ENCODE measurements at regions not wholly inside any gene's neighbourhood (a gene's known extent, or its start where the extent isn't known, plus 50 kb on each side); places are given as distances from the start of the nearest gene placed in this dataset. TPM values are rescaled to one million over a fixed set of nuclear protein-coding genes. Genes with fewer than 3 reads are reported as not detected.

- Histone ChIP-seq H3K4me1 (ENCODE audit: control insufficient read depth, insufficient read depth, low read length) (no peaks in the 10 kb centered on the region), H3K27ac (ENCODE audit: low read depth, low read length) (no peak overlapping the region), H3K27me3 (ENCODE audit: control insufficient read depth, insufficient read depth, low read length) (no peaks in the 10 kb centered on the region), H3K4me3 (ENCODE audit: low read depth, low read length) (no peak overlapping the region), H3K9me3 (ENCODE audit: control insufficient read depth, insufficient read depth, low read length) (no peaks in the 10 kb centered on the region), H3K36me3 (ENCODE audit: control insufficient read depth, insufficient read depth, low read length) (no peaks in the 10 kb centered on the region)
- DNase-seq (ENCODE audit: low read depth in 4 of 6, low spot score in 6 of 6), result no peak
- WGBS (ENCODE audit: insufficient coverage), result no CpG with 5 or more reads among the region's 1 CpG
These were observed 1010.3 kb downstream of the NAALADL2 start for GRCh38 chr3:175869404-175869803.

GRCh38 chr3:175868626-175869025, 1009.5 kb downstream of the NAALADL2 start:
- Histone ChIP-seq H3K27ac (ENCODE audit: low read depth, low read length) (no peak overlapping the region), H3K9me3 (ENCODE audit: control insufficient read depth, insufficient read depth, low read length) (peaks cover 1% of the 10 kb centered on the region), H3K36me3 (ENCODE audit: control insufficient read depth, insufficient read depth, low read length) (no peaks in the 10 kb centered on the region), H3K27me3 (ENCODE audit: control insufficient read depth, insufficient read depth, low read length) (no peaks in the 10 kb centered on the region), H3K4me3 (ENCODE audit: low read depth, low read length) (no peak overlapping the region), H3K4me1 (ENCODE audit: control insufficient read depth, insufficient read depth, low read length) (no peaks in the 10 kb centered on the region)
- DNase-seq (ENCODE audit: low read depth in 4 of 6, low spot score in 6 of 6), result no peak
- WGBS (ENCODE audit: insufficient coverage), result no CpG with 5 or more reads among the region's 1 CpG

GRCh38 chr3:175865724-175866123, 1006.6 kb downstream of the NAALADL2 start:
- no peak overlapping the region for H3K4me3 ChIP-seq (ENCODE audit: low read depth, low read length)
- DNase-seq (ENCODE audit: low read depth in 4 of 6, low spot score in 6 of 6), result no peak
- H3K9me3 ChIP-seq (ENCODE audit: control insufficient read depth, insufficient read depth, low read length), result peaks cover 1% of the 10 kb centered on the region
- H3K27me3 ChIP-seq (ENCODE audit: control insufficient read depth, insufficient read depth, low read length), result no peaks in the 10 kb centered on the region
- no CpG with 5 or more reads among the region's 1 CpG for WGBS (ENCODE audit: insufficient coverage)
- H3K4me1 ChIP-seq (ENCODE audit: control insufficient read depth, insufficient read depth, low read length), result no peaks in the 10 kb centered on the region
- H3K36me3 ChIP-seq (ENCODE audit: control insufficient read depth, insufficient read depth, low read length), result no peaks in the 10 kb centered on the region
- no peak overlapping the region for H3K27ac ChIP-seq (ENCODE audit: low read depth, low read length)

- Histone ChIP-seq H3K27ac (ENCODE audit: low read depth, low read length) (no peak overlapping the region), H3K27me3 (ENCODE audit: control insufficient read depth, insufficient read depth, low read length) (no peaks in the 10 kb centered on the region), H3K4me3 (ENCODE audit: low read depth, low read length) (no peak overlapping the region), H3K36me3 (ENCODE audit: control insufficient read depth, insufficient read depth, low read length) (no peaks in the 10 kb centered on the region), H3K4me1 (ENCODE audit: control insufficient read depth, insufficient read depth, low read length) (no peaks in the 10 kb centered on the region), H3K9me3 (ENCODE audit: control insufficient read depth, insufficient read depth, low read length) (peaks cover 1% of the 10 kb centered on the region)
- no peak for DNase-seq (ENCODE audit: low read depth in 4 of 6, low spot score in 6 of 6)
- no CpG with 5 or more reads among the region's 4 CpGs for WGBS (ENCODE audit: insufficient coverage)
These were observed 1002.8 kb downstream of the NAALADL2 start for GRCh38 chr3:175861916-175862315.

Small RNA genes in the stretch of these regions (small RNA-seq; reads per million reads assigned to genes)
- gene AC104640.2 (ENCODE audit: low replicate concordance), result not detected
- gene RNA5SP147 (ENCODE audit: low replicate concordance), result not detected
